Fibroblast of lung (primary cell): ENCODE measurements at regions not wholly inside any gene's neighbourhood (a gene's known extent, or its start where the extent isn't known, plus 50 kb on each side); places are given as distances from the start of the nearest gene placed in this dataset.
A peak's percentile ranks its signal among the peaks of the same experiment; 100 is the strongest.

Source experiments
- DNase-seq, 2 donors: peaks; one replicate each; pipeline versions ENCODE4 v3.0.0 to v3.0.0-alpha.2; 2010; ENCODE audit warnings: low read depth in 2 of 2
- H2AFZ ChIP-seq: 2 replicates; pipeline ENCODE4 v1.5.1; 2012; ENCODE audit warnings: low read length, control low read depth, inconsistent platforms
- H3K27ac ChIP-seq: 2 replicates; pipeline ENCODE4 v1.5.1; 2011; ENCODE audit warnings: low read length, control low read depth; ENCODE audit not compliant: insufficient read depth
- H3K27me3 ChIP-seq: 2 replicates; pipeline ENCODE4 v1.5.1; 2011; ENCODE audit warnings: mild to moderate bottlenecking, low read length; ENCODE audit not compliant: control insufficient read depth, insufficient read depth
- H3K36me3 ChIP-seq: 2 replicates; pipeline ENCODE4 v1.5.1; 2011; ENCODE audit warnings: low read length; ENCODE audit not compliant: control insufficient read depth, insufficient read depth
- H3K4me1 ChIP-seq: 2 replicates; pipeline ENCODE4 v1.5.1; 2011; ENCODE audit warnings: low read length; ENCODE audit not compliant: control insufficient read depth, insufficient read depth; ENCODE audit errors: extremely low read depth
- H3K4me2 ChIP-seq: 2 replicates; pipeline ENCODE4 v1.5.1; 2011; ENCODE audit warnings: low read length, control low read depth; ENCODE audit not compliant: insufficient read depth; ENCODE audit errors: extremely low read depth
- H3K4me3 ChIP-seq, 4 experiments: fragments of 200-600 bp in 1 of 4; sonication (generic) in 1 of 4; replicated peaks in 1 of 4; 2 replicates each; pipeline ENCODE4 v1.5.1; 2011 to 2016; ENCODE audit warnings: low read length in 4 of 4, low read depth in 3 of 4, mild to moderate bottlenecking in 3 of 4, control low read depth in 2 of 4, inconsistent platforms in 1 of 4, mixed read lengths in 1 of 4; ENCODE audit not compliant: insufficient read depth in 1 of 4; ENCODE audit errors: control extremely low read depth in 1 of 4
- H3K79me2 ChIP-seq: 2 replicates; pipeline ENCODE4 v1.5.1; 2012; ENCODE audit warnings: mild to moderate bottlenecking, low read length, inconsistent platforms; ENCODE audit not compliant: control insufficient read depth, insufficient read depth
- H3K9ac ChIP-seq: 2 replicates; pipeline ENCODE4 v1.5.1; 2011; ENCODE audit warnings: mild to moderate bottlenecking, low read length, control low read depth; ENCODE audit not compliant: insufficient read depth
- H3K9me3 ChIP-seq: 2 replicates; pipeline ENCODE4 v1.5.1; 2012; ENCODE audit warnings: low read depth, low read length; ENCODE audit not compliant: control insufficient read depth, insufficient read depth
- H4K20me1 ChIP-seq: 2 replicates; pipeline ENCODE4 v1.5.1; 2011; ENCODE audit warnings: low read length; ENCODE audit not compliant: control insufficient read depth, insufficient read depth; ENCODE audit errors: extremely low read depth
- EZH2 ChIP-seq: IDR thresholded peaks from 2 replicates; pipeline ENCODE4 v1.5.1; 2012; ENCODE audit warnings: low read length, control low read depth, mild to moderate bottlenecking; ENCODE audit errors: missing control alignments
- TF ChIP-seq, protein P1 (sequence below), 2 donors: IDR thresholded peaks in 1 of 2; conservative IDR thresholded peaks in 1 of 2; 1 replicate in 1 of 2; 2 replicates in 1 of 2; pipeline ENCODE4 v1.5.1; 2011 to 2012; ENCODE audit warnings: low read length in 2 of 2, control low read depth in 1 of 2, inconsistent platforms in 1 of 2, low read depth in 1 of 2, mild to moderate bottlenecking in 1 of 2

DNA sequence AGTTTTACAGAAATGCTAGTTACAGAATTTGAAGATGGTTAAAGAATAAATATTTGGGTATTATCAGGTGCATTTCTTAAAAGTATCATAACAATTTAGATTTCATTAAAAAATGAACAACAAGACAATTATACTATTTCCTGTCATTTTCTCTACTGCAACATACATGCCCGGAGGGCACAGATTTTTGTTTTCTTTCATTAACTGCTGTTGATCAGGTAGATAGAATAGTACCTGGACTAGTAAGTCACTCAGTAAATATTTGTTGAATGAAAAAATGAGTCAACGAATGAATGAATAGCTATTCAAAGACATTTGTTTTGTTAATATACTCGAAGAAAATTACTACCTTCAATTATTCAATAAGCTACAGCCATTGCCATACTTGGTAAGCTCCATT is 531.2 kb upstream of the VRK2 start:
- no peak for TF ChIP-seq EZH2
- Histone ChIP-seq H4K20me1 (no peaks in the 10 kb centered on the region), H3K4me3 (no peak overlapping the region), H3K36me3 (no peaks in the 10 kb centered on the region), H3K27ac (no peak overlapping the region), H3K9me3 (no peaks in the 10 kb centered on the region), H2AFZ (no peak overlapping the region), H3K9ac (no peak overlapping the region), H3K4me2 (no peak overlapping the region), H3K27me3 (no peaks in the 10 kb centered on the region), H3K4me1 (no peaks in the 10 kb centered on the region), H3K79me2 (no peaks in the 10 kb centered on the region)
- DNase-seq, result no peak

DNA sequence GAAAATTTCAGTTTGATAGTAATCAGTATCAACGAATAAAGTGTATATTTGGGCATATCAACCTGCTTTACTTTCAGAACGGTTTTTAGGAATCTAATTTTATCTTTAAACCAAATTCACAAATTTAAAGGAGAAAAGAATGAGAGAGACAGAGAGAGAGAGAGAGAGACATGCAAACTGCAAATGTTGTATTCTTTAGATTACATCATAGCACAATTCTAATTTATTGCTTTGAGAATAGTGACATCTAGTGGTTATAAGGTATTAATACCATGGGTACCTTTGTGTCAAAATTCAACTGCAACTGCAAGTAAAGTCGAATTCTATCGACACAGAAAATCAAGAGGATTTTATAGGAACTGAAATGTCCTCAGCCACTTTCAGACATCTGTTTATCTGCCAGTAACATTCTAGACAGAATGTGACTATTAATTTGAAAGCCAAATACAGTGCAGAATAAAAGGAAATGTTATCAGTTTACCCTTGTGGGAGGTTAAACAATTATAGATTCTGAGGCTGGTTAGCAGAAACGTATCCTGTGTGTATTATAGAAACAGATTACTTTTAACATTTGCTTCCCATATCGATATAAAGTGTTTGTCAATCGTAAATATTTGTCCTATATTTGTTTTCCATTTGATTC is 529.8 kb upstream of the VRK2 start:
- Histone ChIP-seq H3K4me1 (no peaks in the 10 kb centered on the region), H3K9ac (no peak overlapping the region), H3K9me3 (no peaks in the 10 kb centered on the region), H3K27ac (no peak overlapping the region), H4K20me1 (no peaks in the 10 kb centered on the region), H3K79me2 (no peaks in the 10 kb centered on the region), H3K36me3 (no peaks in the 10 kb centered on the region), H3K4me3 (no peak overlapping the region), H2AFZ (no peak overlapping the region), H3K4me2 (no peak overlapping the region), H3K27me3 (no peaks in the 10 kb centered on the region)
- TF ChIP-seq EZH2, result no peak
- TF ChIP-seq, protein P1, sequence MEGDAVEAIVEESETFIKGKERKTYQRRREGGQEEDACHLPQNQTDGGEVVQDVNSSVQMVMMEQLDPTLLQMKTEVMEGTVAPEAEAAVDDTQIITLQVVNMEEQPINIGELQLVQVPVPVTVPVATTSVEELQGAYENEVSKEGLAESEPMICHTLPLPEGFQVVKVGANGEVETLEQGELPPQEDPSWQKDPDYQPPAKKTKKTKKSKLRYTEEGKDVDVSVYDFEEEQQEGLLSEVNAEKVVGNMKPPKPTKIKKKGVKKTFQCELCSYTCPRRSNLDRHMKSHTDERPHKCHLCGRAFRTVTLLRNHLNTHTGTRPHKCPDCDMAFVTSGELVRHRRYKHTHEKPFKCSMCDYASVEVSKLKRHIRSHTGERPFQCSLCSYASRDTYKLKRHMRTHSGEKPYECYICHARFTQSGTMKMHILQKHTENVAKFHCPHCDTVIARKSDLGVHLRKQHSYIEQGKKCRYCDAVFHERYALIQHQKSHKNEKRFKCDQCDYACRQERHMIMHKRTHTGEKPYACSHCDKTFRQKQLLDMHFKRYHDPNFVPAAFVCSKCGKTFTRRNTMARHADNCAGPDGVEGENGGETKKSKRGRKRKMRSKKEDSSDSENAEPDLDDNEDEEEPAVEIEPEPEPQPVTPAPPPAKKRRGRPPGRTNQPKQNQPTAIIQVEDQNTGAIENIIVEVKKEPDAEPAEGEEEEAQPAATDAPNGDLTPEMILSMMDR (conservative IDR thresholded peaks at IDR 0.05 in 1 of 2, IDR thresholded peaks at IDR 0.05 in 1 of 2; ENCODE audit: low read depth in 1 of 2, low read length in 2 of 2), result peak; percentile 23 to 33
- peak; percentile 42 to 60 for DNase-seq

- H3K27ac ChIP-seq, result no peak overlapping the region
- DNase-seq, result no peak
- no peak overlapping the region for H3K9ac ChIP-seq
- H4K20me1 ChIP-seq, result no peaks in the 10 kb centered on the region
- H3K27me3 ChIP-seq, result no peaks in the 10 kb centered on the region
- no peaks in the 10 kb centered on the region for H3K9me3 ChIP-seq
- H3K4me2 ChIP-seq, result no peak overlapping the region
- H3K36me3 ChIP-seq, result no peaks in the 10 kb centered on the region
- no peaks in the 10 kb centered on the region for H3K4me1 ChIP-seq
- H2AFZ ChIP-seq, result no peak overlapping the region
- no peaks in the 10 kb centered on the region for H3K79me2 ChIP-seq
- H3K4me3 ChIP-seq, result no peak overlapping the region
- no peak for TF ChIP-seq EZH2
- TF ChIP-seq, protein P1 (conservative IDR thresholded peaks at IDR 0.05 in 1 of 2, IDR thresholded peaks at IDR 0.05 in 1 of 2; ENCODE audit: low read depth in 1 of 2, low read length in 2 of 2), result no peak
These were observed 523.3 kb upstream of the VRK2 start for GRCh38 chr2:57523304-57523703.
